K562 (cell line): ENCODE measurements at regions not wholly inside any gene's neighbourhood (a gene's known extent, or its start where the extent isn't known, plus 50 kb on each side); places are given as distances from the start of the nearest gene placed in this dataset.

ENCODE experiments used
- OTX1 ChIP-seq: fragments of 450-650 bp; formaldehyde crosslinking; IDR thresholded peaks from 2 replicates; pipeline ENCODE4 v1.4.0; 2022; ENCODE audit warnings: mild to moderate bottlenecking
- TF ChIP-seq, protein P1 (sequence below): fragments of 200-600 bp; sonication (generic); IDR thresholded peaks from one replicate; pipeline ENCODE4 v1.6.1; 2012; ENCODE audit warnings: mild to moderate bottlenecking, low read depth, low read length, inconsistent platforms

DNA sequence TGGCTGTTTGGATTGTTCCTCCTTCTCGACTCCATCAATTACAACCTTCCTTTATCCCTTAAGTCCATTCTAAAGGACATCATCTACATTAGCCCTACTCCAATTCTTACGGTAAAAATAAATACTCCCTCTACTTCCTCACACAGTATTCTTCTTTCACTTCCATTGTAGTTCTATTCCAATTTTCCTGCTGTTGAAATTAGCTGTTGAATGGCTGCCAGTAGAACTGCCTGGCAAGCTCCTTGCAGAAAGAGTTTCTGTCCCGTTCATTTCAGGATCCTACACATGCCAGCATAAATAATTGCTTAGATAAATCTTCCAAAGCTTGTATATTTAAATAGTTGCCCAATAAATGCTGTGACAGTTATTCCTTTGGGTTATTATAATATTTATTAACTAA, 459.3 kb upstream of the TRIB2 start (continued):
- TF ChIP-seq, protein P1, sequence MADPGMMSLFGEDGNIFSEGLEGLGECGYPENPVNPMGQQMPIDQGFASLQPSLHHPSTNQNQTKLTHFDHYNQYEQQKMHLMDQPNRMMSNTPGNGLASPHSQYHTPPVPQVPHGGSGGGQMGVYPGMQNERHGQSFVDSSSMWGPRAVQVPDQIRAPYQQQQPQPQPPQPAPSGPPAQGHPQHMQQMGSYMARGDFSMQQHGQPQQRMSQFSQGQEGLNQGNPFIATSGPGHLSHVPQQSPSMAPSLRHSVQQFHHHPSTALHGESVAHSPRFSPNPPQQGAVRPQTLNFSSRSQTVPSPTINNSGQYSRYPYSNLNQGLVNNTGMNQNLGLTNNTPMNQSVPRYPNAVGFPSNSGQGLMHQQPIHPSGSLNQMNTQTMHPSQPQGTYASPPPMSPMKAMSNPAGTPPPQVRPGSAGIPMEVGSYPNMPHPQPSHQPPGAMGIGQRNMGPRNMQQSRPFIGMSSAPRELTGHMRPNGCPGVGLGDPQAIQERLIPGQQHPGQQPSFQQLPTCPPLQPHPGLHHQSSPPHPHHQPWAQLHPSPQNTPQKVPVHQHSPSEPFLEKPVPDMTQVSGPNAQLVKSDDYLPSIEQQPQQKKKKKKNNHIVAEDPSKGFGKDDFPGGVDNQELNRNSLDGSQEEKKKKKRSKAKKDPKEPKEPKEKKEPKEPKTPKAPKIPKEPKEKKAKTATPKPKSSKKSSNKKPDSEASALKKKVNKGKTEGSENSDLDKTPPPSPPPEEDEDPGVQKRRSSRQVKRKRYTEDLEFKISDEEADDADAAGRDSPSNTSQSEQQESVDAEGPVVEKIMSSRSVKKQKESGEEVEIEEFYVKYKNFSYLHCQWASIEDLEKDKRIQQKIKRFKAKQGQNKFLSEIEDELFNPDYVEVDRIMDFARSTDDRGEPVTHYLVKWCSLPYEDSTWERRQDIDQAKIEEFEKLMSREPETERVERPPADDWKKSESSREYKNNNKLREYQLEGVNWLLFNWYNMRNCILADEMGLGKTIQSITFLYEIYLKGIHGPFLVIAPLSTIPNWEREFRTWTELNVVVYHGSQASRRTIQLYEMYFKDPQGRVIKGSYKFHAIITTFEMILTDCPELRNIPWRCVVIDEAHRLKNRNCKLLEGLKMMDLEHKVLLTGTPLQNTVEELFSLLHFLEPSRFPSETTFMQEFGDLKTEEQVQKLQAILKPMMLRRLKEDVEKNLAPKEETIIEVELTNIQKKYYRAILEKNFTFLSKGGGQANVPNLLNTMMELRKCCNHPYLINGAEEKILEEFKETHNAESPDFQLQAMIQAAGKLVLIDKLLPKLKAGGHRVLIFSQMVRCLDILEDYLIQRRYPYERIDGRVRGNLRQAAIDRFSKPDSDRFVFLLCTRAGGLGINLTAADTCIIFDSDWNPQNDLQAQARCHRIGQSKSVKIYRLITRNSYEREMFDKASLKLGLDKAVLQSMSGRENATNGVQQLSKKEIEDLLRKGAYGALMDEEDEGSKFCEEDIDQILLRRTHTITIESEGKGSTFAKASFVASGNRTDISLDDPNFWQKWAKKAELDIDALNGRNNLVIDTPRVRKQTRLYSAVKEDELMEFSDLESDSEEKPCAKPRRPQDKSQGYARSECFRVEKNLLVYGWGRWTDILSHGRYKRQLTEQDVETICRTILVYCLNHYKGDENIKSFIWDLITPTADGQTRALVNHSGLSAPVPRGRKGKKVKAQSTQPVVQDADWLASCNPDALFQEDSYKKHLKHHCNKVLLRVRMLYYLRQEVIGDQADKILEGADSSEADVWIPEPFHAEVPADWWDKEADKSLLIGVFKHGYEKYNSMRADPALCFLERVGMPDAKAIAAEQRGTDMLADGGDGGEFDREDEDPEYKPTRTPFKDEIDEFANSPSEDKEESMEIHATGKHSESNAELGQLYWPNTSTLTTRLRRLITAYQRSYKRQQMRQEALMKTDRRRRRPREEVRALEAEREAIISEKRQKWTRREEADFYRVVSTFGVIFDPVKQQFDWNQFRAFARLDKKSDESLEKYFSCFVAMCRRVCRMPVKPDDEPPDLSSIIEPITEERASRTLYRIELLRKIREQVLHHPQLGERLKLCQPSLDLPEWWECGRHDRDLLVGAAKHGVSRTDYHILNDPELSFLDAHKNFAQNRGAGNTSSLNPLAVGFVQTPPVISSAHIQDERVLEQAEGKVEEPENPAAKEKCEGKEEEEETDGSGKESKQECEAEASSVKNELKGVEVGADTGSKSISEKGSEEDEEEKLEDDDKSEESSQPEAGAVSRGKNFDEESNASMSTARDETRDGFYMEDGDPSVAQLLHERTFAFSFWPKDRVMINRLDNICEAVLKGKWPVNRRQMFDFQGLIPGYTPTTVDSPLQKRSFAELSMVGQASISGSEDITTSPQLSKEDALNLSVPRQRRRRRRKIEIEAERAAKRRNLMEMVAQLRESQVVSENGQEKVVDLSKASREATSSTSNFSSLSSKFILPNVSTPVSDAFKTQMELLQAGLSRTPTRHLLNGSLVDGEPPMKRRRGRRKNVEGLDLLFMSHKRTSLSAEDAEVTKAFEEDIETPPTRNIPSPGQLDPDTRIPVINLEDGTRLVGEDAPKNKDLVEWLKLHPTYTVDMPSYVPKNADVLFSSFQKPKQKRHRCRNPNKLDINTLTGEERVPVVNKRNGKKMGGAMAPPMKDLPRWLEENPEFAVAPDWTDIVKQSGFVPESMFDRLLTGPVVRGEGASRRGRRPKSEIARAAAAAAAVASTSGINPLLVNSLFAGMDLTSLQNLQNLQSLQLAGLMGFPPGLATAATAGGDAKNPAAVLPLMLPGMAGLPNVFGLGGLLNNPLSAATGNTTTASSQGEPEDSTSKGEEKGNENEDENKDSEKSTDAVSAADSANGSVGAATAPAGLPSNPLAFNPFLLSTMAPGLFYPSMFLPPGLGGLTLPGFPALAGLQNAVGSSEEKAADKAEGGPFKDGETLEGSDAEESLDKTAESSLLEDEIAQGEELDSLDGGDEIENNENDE: no peak
- TF ChIP-seq OTX1 (CRISPR knock-in tag): no peak
- TF ChIP-seq, all 486 proteins: peak for 0
